ENCODE measurements at regions not wholly inside any gene's neighbourhood (a gene's known extent, or its start where the extent isn't known, plus 50 kb on each side); places are given as distances from the start of the nearest gene placed in this dataset.

DNA sequence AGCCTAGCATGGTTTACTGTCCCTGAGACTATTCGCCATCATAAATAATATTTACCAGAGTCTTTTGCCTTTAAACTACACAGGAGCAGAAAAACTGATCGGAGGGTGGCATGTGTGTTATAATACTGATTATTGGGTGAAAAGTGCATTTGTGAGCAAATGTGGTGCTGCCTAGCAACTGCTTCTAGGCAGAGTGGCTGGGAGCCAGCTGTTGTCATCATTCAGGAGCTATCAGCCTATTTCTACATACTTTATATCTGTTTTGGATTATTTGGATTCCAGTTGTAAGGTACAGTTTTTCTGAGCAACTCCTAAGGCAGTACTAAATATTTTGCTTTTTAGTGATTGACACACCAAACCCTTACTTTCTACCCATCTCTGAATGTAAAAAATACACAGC lies 75.0 kb upstream of the MSTN start:
- no peak overlapping the region for H3K27ac ChIP-seq (ENCODE audit: insufficient read depth in 1 of 2, low read depth in 1 of 2, low read length in 2 of 2, poor library complexity in 1 of 2, severe bottlenecking in 2 of 2)
- no peaks in the 10 kb centered on the region for H3K27me3 ChIP-seq (replicated peaks in 2 of 5; ENCODE audit: control insufficient read depth in 4 of 5, insufficient read depth in 5 of 5, low read length in 4 of 5)
- no peaks in the 10 kb centered on the region for H3K4me1 ChIP-seq (ENCODE audit: control extremely low read depth in 1 of 4, control insufficient read depth in 4 of 4, insufficient read depth in 4 of 4, low read length in 3 of 4)
- CTCF ChIA-PET = no interaction called here
- WGBS (ENCODE audit: insufficient coverage) = no CpG with 5 or more reads among the region's 2 CpGs
- peaks cover 1 to 12% (median 6%) of the 10 kb centered on the region in 5 experiments for H3K9me3 ChIP-seq (ENCODE audit: control extremely low read depth in 1 of 5, control insufficient read depth in 4 of 5, insufficient read depth in 2 of 5, low read depth in 1 of 5, low read length in 4 of 5)
- H3K4me3 ChIP-seq (ENCODE audit: control insufficient read depth in 1 of 7, extremely low read depth in 1 of 7, insufficient read depth in 4 of 7, low read depth in 2 of 7, low read length in 6 of 7) = no peak overlapping the region
- POLR2A ChIA-PET = no interaction called here
- DNase-seq = no peak
- no peaks in the 10 kb centered on the region for H3K36me3 ChIP-seq (ENCODE audit: control insufficient read depth in 4 of 4, insufficient read depth in 4 of 4, low read length in 3 of 4)

GRCh38 chr2:190136825-190137224 lies 74.3 kb upstream of the MSTN start:
- H3K36me3 ChIP-seq (ENCODE audit: control insufficient read depth in 4 of 4, insufficient read depth in 4 of 4, low read length in 3 of 4) = no peaks in the 10 kb centered on the region
- no peaks in the 10 kb centered on the region for H3K27me3 ChIP-seq (replicated peaks in 2 of 5; ENCODE audit: control insufficient read depth in 4 of 5, insufficient read depth in 5 of 5, low read length in 4 of 5)
- H3K4me3 ChIP-seq (ENCODE audit: control insufficient read depth in 1 of 7, extremely low read depth in 1 of 7, insufficient read depth in 4 of 7, low read depth in 2 of 7, low read length in 6 of 7) = no peak overlapping the region
- WGBS (ENCODE audit: insufficient coverage) = no CpG with 5 or more reads among the region's 2 CpGs
- H3K27ac ChIP-seq (ENCODE audit: insufficient read depth in 1 of 2, low read depth in 1 of 2, low read length in 2 of 2, poor library complexity in 1 of 2, severe bottlenecking in 2 of 2) = no peak overlapping the region
- no peaks in the 10 kb centered on the region for H3K4me1 ChIP-seq (ENCODE audit: control extremely low read depth in 1 of 4, control insufficient read depth in 4 of 4, insufficient read depth in 4 of 4, low read length in 3 of 4)
- ChIA-PET POLR2A (no interaction called here), CTCF (no interaction called here)
- peaks cover 1 to 12% (median 6%) of the 10 kb centered on the region in 5 experiments for H3K9me3 ChIP-seq (ENCODE audit: control extremely low read depth in 1 of 5, control insufficient read depth in 4 of 5, insufficient read depth in 2 of 5, low read depth in 1 of 5, low read length in 4 of 5)
- no peak for DNase-seq

- Histone ChIP-seq H3K36me3 (ENCODE audit: control insufficient read depth in 4 of 4, insufficient read depth in 4 of 4, low read length in 3 of 4) (no peaks in the 10 kb centered on the region), H3K4me3 (ENCODE audit: control insufficient read depth in 1 of 7, extremely low read depth in 1 of 7, insufficient read depth in 4 of 7, low read depth in 2 of 7, low read length in 6 of 7) (no peak overlapping the region), H3K27me3 (replicated peaks in 2 of 5; ENCODE audit: control insufficient read depth in 4 of 5, insufficient read depth in 5 of 5, low read length in 4 of 5) (no peaks in the 10 kb centered on the region), H3K4me1 (ENCODE audit: control extremely low read depth in 1 of 4, control insufficient read depth in 4 of 4, insufficient read depth in 4 of 4, low read length in 3 of 4) (no peaks in the 10 kb centered on the region), H3K27ac (ENCODE audit: insufficient read depth in 1 of 2, low read depth in 1 of 2, low read length in 2 of 2, poor library complexity in 1 of 2, severe bottlenecking in 2 of 2) (no peak overlapping the region), H3K9me3 (ENCODE audit: control extremely low read depth in 1 of 5, control insufficient read depth in 4 of 5, insufficient read depth in 2 of 5, low read depth in 1 of 5, low read length in 4 of 5) (peaks cover 1 to 12% (median 6%) of the 10 kb centered on the region in 5 experiments)
- ChIA-PET CTCF (interaction anchor here (1.1 kb wide), 1 partner anchor 18 kb away, joined by 3 read pairs; no protein-coding TSS in a partner anchor), POLR2A (no interaction called here)
- DNase-seq = no peak
- WGBS (ENCODE audit: insufficient coverage) = no CpG with 5 or more reads among the region's 1 CpG
Measured at GRCh38 chr2:190136259-190136658, 73.7 kb upstream of the MSTN start.

GRCh38 chr2:190129421-190130199 lies 67.1 kb upstream of the MSTN start:
- 100% methylated on average over 1 of the region's 1 CpG for WGBS (ENCODE audit: insufficient coverage)

DNA sequence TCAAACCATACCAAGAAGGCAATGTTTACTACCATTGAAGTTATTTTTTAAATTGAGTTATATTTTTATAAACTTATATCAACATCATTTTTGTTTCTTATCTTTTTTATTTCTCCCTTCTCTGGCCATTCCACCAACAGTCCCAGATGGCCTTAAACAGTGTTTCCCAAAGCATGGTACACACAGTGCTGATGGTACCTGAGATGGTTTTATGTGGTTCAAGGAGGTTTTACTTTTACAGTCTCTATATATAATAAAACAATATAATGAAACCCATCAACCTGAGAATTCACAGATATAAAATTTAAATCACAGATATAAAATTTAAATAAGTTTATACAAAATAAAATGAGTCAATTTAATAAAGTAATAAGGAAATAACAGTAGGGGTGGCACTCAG lies 65.1 kb upstream of the MSTN start:
- Histone ChIP-seq H3K27ac (ENCODE audit: insufficient read depth in 1 of 2, low read depth in 1 of 2, low read length in 2 of 2, poor library complexity in 1 of 2, severe bottlenecking in 2 of 2) (no peak overlapping the region), H3K4me3 (ENCODE audit: control insufficient read depth in 1 of 7, extremely low read depth in 1 of 7, insufficient read depth in 4 of 7, low read depth in 2 of 7, low read length in 6 of 7) (no peak overlapping the region), H3K36me3 (ENCODE audit: control insufficient read depth in 4 of 4, insufficient read depth in 4 of 4, low read length in 3 of 4) (no peaks in the 10 kb centered on the region), H3K27me3 (replicated peaks in 2 of 5; ENCODE audit: control insufficient read depth in 4 of 5, insufficient read depth in 5 of 5, low read length in 4 of 5) (no peaks in the 10 kb centered on the region), H3K9me3 (ENCODE audit: control extremely low read depth in 1 of 5, control insufficient read depth in 4 of 5, insufficient read depth in 2 of 5, low read depth in 1 of 5, low read length in 4 of 5) (no peaks in the 10 kb centered on the region), H3K4me1 (ENCODE audit: control extremely low read depth in 1 of 4, control insufficient read depth in 4 of 4, insufficient read depth in 4 of 4, low read length in 3 of 4) (no peaks in the 10 kb centered on the region)
- ChIA-PET CTCF (interaction anchor here (0.7 kb wide), 1 partner anchor 23 kb away, joined by 4 read pairs; no protein-coding TSS in a partner anchor), POLR2A (no interaction called here)
- DNase-seq = no peak

More at GRCh38 chr2:190129421-190130199, 67.1 kb upstream of the MSTN start:
- Histone ChIP-seq H3K36me3 (ENCODE audit: control insufficient read depth in 4 of 4, insufficient read depth in 4 of 4, low read length in 3 of 4) (no peaks in the 10 kb centered on the region), H3K4me3 (ENCODE audit: control insufficient read depth in 1 of 7, extremely low read depth in 1 of 7, insufficient read depth in 4 of 7, low read depth in 2 of 7, low read length in 6 of 7) (no peak overlapping the region), H3K4me1 (ENCODE audit: control extremely low read depth in 1 of 4, control insufficient read depth in 4 of 4, insufficient read depth in 4 of 4, low read length in 3 of 4) (no peaks in the 10 kb centered on the region), H3K9me3 (ENCODE audit: control extremely low read depth in 1 of 5, control insufficient read depth in 4 of 5, insufficient read depth in 2 of 5, low read depth in 1 of 5, low read length in 4 of 5) (no peaks in the 10 kb centered on the region), H3K27me3 (replicated peaks in 2 of 5; ENCODE audit: control insufficient read depth in 4 of 5, insufficient read depth in 5 of 5, low read length in 4 of 5) (no peaks in the 10 kb centered on the region), H3K27ac (ENCODE audit: insufficient read depth in 1 of 2, low read depth in 1 of 2, low read length in 2 of 2, poor library complexity in 1 of 2, severe bottlenecking in 2 of 2) (no peak overlapping the region)
- ChIA-PET CTCF (no interaction called here), POLR2A (no interaction called here)
- no peak for DNase-seq

- no peak for DNase-seq
- CTCF ChIA-PET = interaction anchor here (0.5 to 0.9 kb wide), 3 partner anchors 23 to 606 kb away, joined by 3 to 4 read pairs (median 3); no protein-coding TSS in a partner anchor
- POLR2A ChIA-PET = no interaction called here
- H3K36me3 ChIP-seq (ENCODE audit: control insufficient read depth in 4 of 4, insufficient read depth in 4 of 4, low read length in 3 of 4) = no peaks in the 10 kb centered on the region
- peaks cover 0 to 2% (median 0%) of the 10 kb centered on the region in 4 experiments for H3K4me1 ChIP-seq (ENCODE audit: control extremely low read depth in 1 of 4, control insufficient read depth in 4 of 4, insufficient read depth in 4 of 4, low read length in 3 of 4)
- no peaks in the 10 kb centered on the region for H3K27me3 ChIP-seq (replicated peaks in 2 of 5; ENCODE audit: control insufficient read depth in 4 of 5, insufficient read depth in 5 of 5, low read length in 4 of 5)
- no peaks in the 10 kb centered on the region for H3K9me3 ChIP-seq (ENCODE audit: control extremely low read depth in 1 of 5, control insufficient read depth in 4 of 5, insufficient read depth in 2 of 5, low read depth in 1 of 5, low read length in 4 of 5)
- no peak overlapping the region for H3K27ac ChIP-seq (ENCODE audit: insufficient read depth in 1 of 2, low read depth in 1 of 2, low read length in 2 of 2, poor library complexity in 1 of 2, severe bottlenecking in 2 of 2)
- no peak overlapping the region for H3K4me3 ChIP-seq (ENCODE audit: control insufficient read depth in 1 of 7, extremely low read depth in 1 of 7, insufficient read depth in 4 of 7, low read depth in 2 of 7, low read length in 6 of 7)
Measured at GRCh38 chr2:190126798-190127197, 64.3 kb upstream of the MSTN start.

DNA sequence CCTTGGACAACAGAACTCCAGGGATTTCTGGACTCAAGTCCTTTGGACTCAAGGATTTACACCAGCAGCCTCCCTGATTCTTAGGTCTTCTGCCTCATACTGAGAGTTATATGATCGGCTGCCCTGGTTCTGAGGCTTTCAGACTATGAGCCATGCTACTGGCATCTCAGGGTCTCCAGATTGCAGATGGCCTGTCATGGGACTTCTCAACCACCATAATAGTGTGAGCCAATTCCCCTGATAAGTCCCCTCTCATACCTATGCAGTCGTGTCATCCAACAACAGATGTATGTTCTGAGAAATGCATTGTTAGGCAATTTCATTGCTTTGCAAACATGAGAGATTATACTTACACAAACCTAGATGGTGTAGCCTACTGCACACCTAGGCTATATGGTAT lies 61.4 kb upstream of the MSTN start:
- Histone ChIP-seq H3K27ac (ENCODE audit: insufficient read depth in 1 of 2, low read depth in 1 of 2, low read length in 2 of 2, poor library complexity in 1 of 2, severe bottlenecking in 2 of 2) (no peak overlapping the region), H3K9me3 (ENCODE audit: control extremely low read depth in 1 of 5, control insufficient read depth in 4 of 5, insufficient read depth in 2 of 5, low read depth in 1 of 5, low read length in 4 of 5) (no peaks in the 10 kb centered on the region), H3K4me1 (ENCODE audit: control extremely low read depth in 1 of 4, control insufficient read depth in 4 of 4, insufficient read depth in 4 of 4, low read length in 3 of 4) (peaks cover 0 to 2% (median 0%) of the 10 kb centered on the region in 4 experiments), H3K4me3 (ENCODE audit: control insufficient read depth in 1 of 7, extremely low read depth in 1 of 7, insufficient read depth in 4 of 7, low read depth in 2 of 7, low read length in 6 of 7) (no peak overlapping the region), H3K36me3 (ENCODE audit: control insufficient read depth in 4 of 4, insufficient read depth in 4 of 4, low read length in 3 of 4) (no peaks in the 10 kb centered on the region), H3K27me3 (replicated peaks in 2 of 5; ENCODE audit: control insufficient read depth in 4 of 5, insufficient read depth in 5 of 5, low read length in 4 of 5) (no peaks in the 10 kb centered on the region)
- ChIA-PET CTCF (no interaction called here), POLR2A (no interaction called here)
- no peak for DNase-seq
- 100% methylated on average over 1 of the region's 2 CpGs for WGBS (ENCODE audit: insufficient coverage)
